Suprapubic skin (tissue), 4 donors: ENCODE measurements at regions not wholly inside any gene's neighbourhood (a gene's known extent, or its start where the extent isn't known, plus 50 kb on each side); places are given as distances from the start of the nearest gene placed in this dataset.

ENCODE experiments used
- DNase-seq, 2 donors: peaks; one replicate each; pipeline ENCODE4 v3.0.0-alpha.2; 2019; ENCODE audit warnings: low spot score in 2 of 2
- H3K27ac ChIP-seq: fragments of 200-600 bp; sonication (generic); one replicate; pipeline ENCODE4 v1.5.1; 2019
- H3K27me3 ChIP-seq: fragments of 200-600 bp; sonication (generic); one replicate; pipeline ENCODE4 v1.5.1; 2019
- H3K36me3 ChIP-seq: fragments of 200-600 bp; sonication (generic); one replicate; pipeline ENCODE4 v1.5.1; 2019
- H3K4me1 ChIP-seq: fragments of 200-600 bp; sonication (generic); one replicate; pipeline ENCODE4 v1.5.1; 2019
- H3K4me3 ChIP-seq: fragments of 200-600 bp; sonication (generic); one replicate; pipeline ENCODE4 v1.5.1; 2019; ENCODE audit warnings: mild to moderate bottlenecking
- H3K9me3 ChIP-seq: fragments of 200-600 bp; sonication (generic); one replicate; pipeline ENCODE4 v1.5.1; 2019
- EP300 ChIP-seq: sonication (generic); formaldehyde crosslinking; IDR thresholded peaks from one replicate; pipeline ENCODE4 v1.6.1; 2017; ENCODE audit warnings: antibody characterized with exemption
- POLR2A ChIP-seq, 2 donors: fragments of 450-650 bp; IDR thresholded peaks; one replicate each; pipeline ENCODE4 v1.6.1; 2017; ENCODE audit warnings: antibody characterized with exemption in 2 of 2, mild to moderate bottlenecking in 2 of 2, moderate library complexity in 2 of 2
- POLR2AphosphoS5 ChIP-seq, 3 donors: sonication (generic); formaldehyde crosslinking; IDR thresholded peaks; one replicate each; pipeline ENCODE4 v1.6.1; 2017; ENCODE audit warnings: antibody characterized with exemption in 3 of 3
- WGBS: methylation state at CpG from one replicate; pipeline ENCODE4 v1.1.5; 2018; 5-methylcytosine and 5-hydroxymethylcytosine counted together
- TF ChIP-seq, protein P1 (sequence below), 2 donors: fragments of 200-600 bp in 1 of 2; fragments of 450-650 bp in 1 of 2; sonication (generic) in 1 of 2; IDR thresholded peaks; one replicate each; pipeline ENCODE4 v1.5.1; 2016 to 2019; ENCODE audit warnings: antibody characterized with exemption in 2 of 2, mild to moderate bottlenecking in 1 of 2, moderate library complexity in 1 of 2

- WGBS, result 80% methylated on average over 2 of the region's 2 CpGs
- TF ChIP-seq, protein P1, sequence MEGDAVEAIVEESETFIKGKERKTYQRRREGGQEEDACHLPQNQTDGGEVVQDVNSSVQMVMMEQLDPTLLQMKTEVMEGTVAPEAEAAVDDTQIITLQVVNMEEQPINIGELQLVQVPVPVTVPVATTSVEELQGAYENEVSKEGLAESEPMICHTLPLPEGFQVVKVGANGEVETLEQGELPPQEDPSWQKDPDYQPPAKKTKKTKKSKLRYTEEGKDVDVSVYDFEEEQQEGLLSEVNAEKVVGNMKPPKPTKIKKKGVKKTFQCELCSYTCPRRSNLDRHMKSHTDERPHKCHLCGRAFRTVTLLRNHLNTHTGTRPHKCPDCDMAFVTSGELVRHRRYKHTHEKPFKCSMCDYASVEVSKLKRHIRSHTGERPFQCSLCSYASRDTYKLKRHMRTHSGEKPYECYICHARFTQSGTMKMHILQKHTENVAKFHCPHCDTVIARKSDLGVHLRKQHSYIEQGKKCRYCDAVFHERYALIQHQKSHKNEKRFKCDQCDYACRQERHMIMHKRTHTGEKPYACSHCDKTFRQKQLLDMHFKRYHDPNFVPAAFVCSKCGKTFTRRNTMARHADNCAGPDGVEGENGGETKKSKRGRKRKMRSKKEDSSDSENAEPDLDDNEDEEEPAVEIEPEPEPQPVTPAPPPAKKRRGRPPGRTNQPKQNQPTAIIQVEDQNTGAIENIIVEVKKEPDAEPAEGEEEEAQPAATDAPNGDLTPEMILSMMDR (IDR thresholded peaks at IDR 0.05), result no peak
- TF ChIP-seq POLR2A (IDR thresholded peaks at IDR 0.05), result no peak
- no peak for TF ChIP-seq EP300
- TF ChIP-seq POLR2AphosphoS5 (IDR thresholded peaks at IDR 0.05), result no peak
These were observed 799.7 kb downstream of the SI start for GRCh38 chr3:164278550-164278949.

DNA sequence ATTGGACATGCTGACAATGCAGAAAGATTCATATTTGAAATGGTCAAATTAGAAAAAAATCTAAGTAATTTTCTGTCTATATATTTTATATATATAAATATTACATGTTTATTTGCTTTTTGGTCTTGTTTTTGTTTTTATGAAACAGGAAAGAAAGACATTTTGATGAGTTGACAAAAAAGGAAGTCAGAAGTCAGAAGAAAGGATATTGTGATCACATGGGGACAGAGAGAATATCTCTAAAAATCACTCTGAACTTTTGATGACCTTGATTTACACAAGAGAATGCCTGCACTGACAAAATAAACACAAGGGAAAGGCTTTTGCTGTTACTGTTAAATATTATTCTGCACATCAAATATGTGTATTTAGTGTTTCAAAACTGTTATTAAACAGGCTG lies 811.2 kb downstream of the SI start:
- no peaks in the 10 kb centered on the region for H3K4me1 ChIP-seq
- H3K36me3 ChIP-seq, result no peaks in the 10 kb centered on the region
- H3K27ac ChIP-seq, result no peak overlapping the region
- H3K27me3 ChIP-seq, result no peaks in the 10 kb centered on the region
- no peak for DNase-seq
- TF ChIP-seq EP300, result no peak
- TF ChIP-seq POLR2A (IDR thresholded peaks at IDR 0.05), result no peak
- TF ChIP-seq POLR2AphosphoS5 (IDR thresholded peaks at IDR 0.05), result no peak
- TF ChIP-seq, protein P1 (IDR thresholded peaks at IDR 0.05), result no peak
- H3K9me3 ChIP-seq, result peaks cover 3% of the 10 kb centered on the region
- no peak overlapping the region for H3K4me3 ChIP-seq

More at GRCh38 chr3:164278550-164278949, 799.7 kb downstream of the SI start:
- H3K4me3 ChIP-seq, result no peak overlapping the region
- H3K27ac ChIP-seq, result no peak overlapping the region
- H3K36me3 ChIP-seq, result no peaks in the 10 kb centered on the region
- DNase-seq, result no peak
- H3K27me3 ChIP-seq, result no peaks in the 10 kb centered on the region
- H3K9me3 ChIP-seq, result peaks cover 5% of the 10 kb centered on the region
- H3K4me1 ChIP-seq, result no peaks in the 10 kb centered on the region

DNA sequence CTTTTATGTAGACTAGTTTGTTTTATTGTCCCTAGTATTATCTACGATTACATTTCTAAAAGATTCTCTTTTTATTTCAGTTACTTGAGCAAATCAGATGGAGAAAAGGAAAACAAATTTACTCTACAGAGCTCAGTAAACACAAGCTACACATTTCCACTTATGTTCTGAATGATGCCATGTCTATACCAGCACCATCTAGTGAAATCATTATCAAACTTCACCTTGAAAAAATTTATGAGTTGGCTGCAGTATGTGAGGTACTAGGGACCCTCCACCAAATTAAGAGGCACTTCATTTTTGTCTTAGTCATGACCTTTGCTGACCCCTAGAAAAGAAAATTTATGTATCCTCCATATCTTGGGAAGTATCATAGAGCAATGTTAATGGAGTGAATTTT lies 827.4 kb downstream of the SI start:
- 100% methylated on average over 1 of the region's 1 CpG for WGBS
- TF ChIP-seq POLR2AphosphoS5 (IDR thresholded peaks at IDR 0.05), result no peak
- no peak for TF ChIP-seq EP300
- TF ChIP-seq POLR2A (IDR thresholded peaks at IDR 0.05), result no peak
- TF ChIP-seq, protein P1 (IDR thresholded peaks at IDR 0.05), result no peak
- Histone ChIP-seq H3K9me3 (no peaks in the 10 kb centered on the region), H3K4me1 (no peaks in the 10 kb centered on the region), H3K36me3 (no peaks in the 10 kb centered on the region), H3K27ac (no peak overlapping the region), H3K27me3 (no peaks in the 10 kb centered on the region), H3K4me3 (no peak overlapping the region)
- DNase-seq, result no peak

- H3K27ac ChIP-seq, result no peak overlapping the region
- H3K27me3 ChIP-seq, result no peaks in the 10 kb centered on the region
- H3K4me1 ChIP-seq, result no peaks in the 10 kb centered on the region
- no peak overlapping the region for H3K4me3 ChIP-seq
- TF ChIP-seq EP300 (no peak), POLR2A (IDR thresholded peaks at IDR 0.05) (no peak), POLR2AphosphoS5 (IDR thresholded peaks at IDR 0.05) (no peak)
- TF ChIP-seq, protein P1 (IDR thresholded peaks at IDR 0.05), result no peak
- H3K36me3 ChIP-seq, result no peaks in the 10 kb centered on the region
- no peaks in the 10 kb centered on the region for H3K9me3 ChIP-seq
- DNase-seq, result no peak
- 75% methylated on average over 3 of the region's 3 CpGs for WGBS
These were observed 841.4 kb downstream of the SI start for GRCh38 chr3:164236851-164237250.

DNA sequence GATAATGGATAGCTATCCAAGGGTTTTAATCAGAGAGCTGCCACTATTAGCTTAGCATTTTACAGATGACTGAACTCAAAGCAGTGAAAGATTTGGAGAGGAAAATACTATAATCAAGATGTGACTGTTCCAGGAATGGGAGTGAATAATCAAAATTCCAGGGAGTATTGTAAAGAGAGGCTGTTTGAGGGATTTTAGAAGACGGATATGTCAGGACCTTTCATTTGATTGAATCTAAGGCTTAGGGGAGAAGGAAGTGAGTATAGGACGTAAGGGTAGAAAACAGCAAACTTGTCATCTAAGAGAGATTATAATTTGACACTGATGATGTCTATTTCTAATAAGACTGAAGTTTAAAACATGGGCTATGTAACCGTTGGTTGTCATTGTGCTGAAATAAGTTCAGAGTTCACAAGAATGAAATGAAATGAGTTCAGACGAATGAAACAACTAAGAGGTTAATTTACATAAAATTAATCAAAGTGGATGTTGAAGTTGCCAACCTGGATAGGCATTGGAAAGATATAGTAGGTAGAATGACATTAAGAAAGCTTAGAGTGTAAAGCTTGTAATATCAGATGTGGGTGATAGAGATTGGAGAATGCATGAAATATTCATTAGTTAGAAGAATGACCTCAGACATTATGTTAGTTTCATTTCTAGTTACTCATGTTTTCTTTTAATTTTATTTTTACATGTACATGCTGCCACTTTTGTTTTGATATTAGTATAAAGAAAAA lies 842.8 kb downstream of the SI start:
- TF ChIP-seq EP300 (no peak), POLR2A (IDR thresholded peaks at IDR 0.05) (no peak), POLR2AphosphoS5 (IDR thresholded peaks at IDR 0.05) (no peak)
- TF ChIP-seq, protein P1 (IDR thresholded peaks at IDR 0.05), result no peak
- no peaks in the 10 kb centered on the region for H3K27me3 ChIP-seq
- no peaks in the 10 kb centered on the region for H3K4me1 ChIP-seq
- H3K4me3 ChIP-seq, result no peak overlapping the region
- WGBS, result 78% methylated on average over 4 of the region's 4 CpGs
- H3K9me3 ChIP-seq, result no peaks in the 10 kb centered on the region
- H3K36me3 ChIP-seq, result no peaks in the 10 kb centered on the region
- no peak for DNase-seq
- no peak overlapping the region for H3K27ac ChIP-seq
